ENCODE measurements at regions not wholly inside any gene's neighbourhood (a gene's known extent, or its start where the extent isn't known, plus 50 kb on each side); places are given as distances from the start of the nearest gene placed in this dataset.
"Not testable (repeated sequence)": the region's sequence is repeated elsewhere in the genome, so short reads cannot be mapped to it uniquely, and the experiment has no call there.

DNA sequence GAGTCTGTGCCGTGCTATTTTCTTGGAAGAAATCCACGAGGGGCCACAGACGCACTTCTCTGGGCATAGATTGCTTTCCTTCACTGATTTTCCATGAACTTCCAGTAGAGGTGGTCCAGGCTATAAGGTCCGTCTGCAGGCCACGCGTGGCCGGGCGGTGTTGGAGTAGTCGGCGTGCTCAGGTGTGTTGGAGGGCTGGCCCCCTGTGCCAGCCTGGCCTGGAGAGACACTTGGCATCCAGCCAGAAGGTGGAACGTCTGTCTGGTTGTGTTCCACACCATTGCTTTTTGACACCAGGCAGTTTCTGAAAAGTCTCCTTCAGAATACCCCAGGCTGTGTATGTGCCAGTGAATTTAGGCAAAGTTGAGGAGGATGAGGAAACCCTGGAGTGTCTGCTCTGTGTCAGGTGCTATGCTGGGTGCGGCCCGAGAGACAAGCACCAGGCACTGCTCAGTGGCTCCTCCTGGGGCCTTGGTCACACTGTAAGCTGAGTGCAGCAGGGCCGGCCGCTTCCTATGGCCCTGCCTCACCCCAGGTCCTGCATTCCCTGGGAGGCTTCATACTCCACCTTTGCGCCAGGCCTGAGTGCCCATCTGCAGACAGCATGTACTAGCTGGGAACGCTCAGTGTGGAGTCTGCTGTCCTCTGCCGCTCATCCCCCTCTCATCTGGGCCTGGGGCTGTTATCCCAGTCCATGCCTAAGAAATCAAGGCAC, 52.1 kb upstream of the TAMM41 start:
- in situ Hi-C loops (cut with HindIII; ENCODE audit: low pct_unique_long_range_greater_than_20kb, low sequenced_read_pairs) = no loop called here

GRCh38 chr3:11899389-11899788, 52.7 kb upstream of the TAMM41 start:
- in situ Hi-C loops (cut with HindIII; ENCODE audit: low pct_unique_long_range_greater_than_20kb, low sequenced_read_pairs); DNase-seq (ENCODE audit: low read depth, low spot score): not testable (repeated sequence)

More for the DNA sequence above, 52.1 kb upstream of the TAMM41 start:
- no peak for DNase-seq (ENCODE audit: low read depth, low spot score)

DNA sequence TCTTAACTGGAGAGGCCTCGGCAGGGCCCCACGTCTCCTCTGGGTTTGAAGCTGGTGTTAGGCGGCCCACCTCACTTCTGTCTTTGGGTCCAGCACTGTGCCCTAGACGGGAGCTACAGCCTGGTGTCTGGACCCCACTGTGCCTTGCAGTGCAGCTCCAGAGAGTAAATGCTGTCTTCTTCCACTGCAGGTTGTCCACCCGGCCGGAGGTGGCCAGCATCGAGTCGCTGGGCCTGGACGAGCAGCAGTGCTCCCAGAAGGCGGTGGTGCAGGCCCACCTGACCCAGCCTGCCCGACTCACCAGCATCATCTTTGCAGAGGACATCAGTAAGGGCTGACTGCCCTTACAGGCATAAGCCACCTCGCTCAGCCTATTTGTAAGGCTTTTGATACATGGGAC, 53.1 kb upstream of the TAMM41 start:
- DNase-seq (ENCODE audit: low read depth, low spot score) = no peak
- in situ Hi-C loops (cut with HindIII; ENCODE audit: low pct_unique_long_range_greater_than_20kb, low sequenced_read_pairs) = no loop called here

GRCh38 chr3:11900824-11901223, 54.1 kb upstream of the TAMM41 start:
- DNase-seq (ENCODE audit: low read depth, low spot score) = no peak
- in situ Hi-C loops (cut with HindIII; ENCODE audit: low pct_unique_long_range_greater_than_20kb, low sequenced_read_pairs) = no loop called here

DNA sequence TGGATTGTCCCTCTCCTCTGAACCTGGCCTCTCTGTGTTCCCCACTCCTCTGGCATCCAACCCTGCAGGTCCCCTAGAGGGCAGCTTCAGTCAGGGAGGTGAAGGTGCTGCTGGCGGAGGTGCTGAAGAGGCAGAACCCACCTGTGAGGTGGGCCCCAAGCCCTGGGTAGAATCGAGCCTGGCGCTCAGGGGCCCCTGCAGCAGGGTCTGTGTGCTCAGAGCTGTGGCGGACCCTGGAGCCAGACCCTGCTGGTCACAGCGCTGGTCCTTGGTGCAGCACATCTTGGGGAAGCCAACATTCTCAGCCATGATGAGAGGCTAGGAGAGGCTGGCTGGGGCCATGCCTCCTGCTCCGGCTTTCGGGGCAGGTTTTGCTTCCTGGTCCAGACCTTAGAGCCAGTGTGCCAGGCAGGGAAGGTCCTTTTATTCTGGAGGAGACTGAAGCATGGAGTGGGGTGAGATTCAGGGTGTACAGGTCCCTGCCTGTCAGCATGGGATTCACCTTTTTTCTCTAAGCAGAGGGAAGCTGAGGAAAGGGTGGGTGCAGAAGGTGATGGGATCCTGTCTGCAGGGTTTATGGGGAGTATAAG, 54.7 kb upstream of the TAMM41 start:
- in situ Hi-C loops (cut with HindIII; ENCODE audit: low pct_unique_long_range_greater_than_20kb, low sequenced_read_pairs) = no loop called here
- DNase-seq (ENCODE audit: low read depth, low spot score) = no peak

GRCh38 chr3:11903047-11903446, 56.4 kb upstream of the TAMM41 start:
- in situ Hi-C loops (cut with HindIII; ENCODE audit: low pct_unique_long_range_greater_than_20kb, low sequenced_read_pairs) = no loop called here
- no peak for DNase-seq (ENCODE audit: low read depth, low spot score)

- no peak for DNase-seq (ENCODE audit: low read depth, low spot score)
- in situ Hi-C loops (cut with HindIII; ENCODE audit: low pct_unique_long_range_greater_than_20kb, low sequenced_read_pairs) = no loop called here
These were observed 56.8 kb upstream of the TAMM41 start for GRCh38 chr3:11903447-11903846.

- no peak for DNase-seq (ENCODE audit: low read depth, low spot score)
- in situ Hi-C loops (cut with HindIII; ENCODE audit: low pct_unique_long_range_greater_than_20kb, low sequenced_read_pairs) = no loop called here
These were observed 57.5 kb upstream of the TAMM41 start for GRCh38 chr3:11904157-11904556.

GRCh38 chr3:11906407-11906806, 59.7 kb upstream of the TAMM41 start:
- in situ Hi-C loops (cut with HindIII; ENCODE audit: low pct_unique_long_range_greater_than_20kb, low sequenced_read_pairs) = no loop called here
- DNase-seq (ENCODE audit: low read depth, low spot score) = no peak

DNA sequence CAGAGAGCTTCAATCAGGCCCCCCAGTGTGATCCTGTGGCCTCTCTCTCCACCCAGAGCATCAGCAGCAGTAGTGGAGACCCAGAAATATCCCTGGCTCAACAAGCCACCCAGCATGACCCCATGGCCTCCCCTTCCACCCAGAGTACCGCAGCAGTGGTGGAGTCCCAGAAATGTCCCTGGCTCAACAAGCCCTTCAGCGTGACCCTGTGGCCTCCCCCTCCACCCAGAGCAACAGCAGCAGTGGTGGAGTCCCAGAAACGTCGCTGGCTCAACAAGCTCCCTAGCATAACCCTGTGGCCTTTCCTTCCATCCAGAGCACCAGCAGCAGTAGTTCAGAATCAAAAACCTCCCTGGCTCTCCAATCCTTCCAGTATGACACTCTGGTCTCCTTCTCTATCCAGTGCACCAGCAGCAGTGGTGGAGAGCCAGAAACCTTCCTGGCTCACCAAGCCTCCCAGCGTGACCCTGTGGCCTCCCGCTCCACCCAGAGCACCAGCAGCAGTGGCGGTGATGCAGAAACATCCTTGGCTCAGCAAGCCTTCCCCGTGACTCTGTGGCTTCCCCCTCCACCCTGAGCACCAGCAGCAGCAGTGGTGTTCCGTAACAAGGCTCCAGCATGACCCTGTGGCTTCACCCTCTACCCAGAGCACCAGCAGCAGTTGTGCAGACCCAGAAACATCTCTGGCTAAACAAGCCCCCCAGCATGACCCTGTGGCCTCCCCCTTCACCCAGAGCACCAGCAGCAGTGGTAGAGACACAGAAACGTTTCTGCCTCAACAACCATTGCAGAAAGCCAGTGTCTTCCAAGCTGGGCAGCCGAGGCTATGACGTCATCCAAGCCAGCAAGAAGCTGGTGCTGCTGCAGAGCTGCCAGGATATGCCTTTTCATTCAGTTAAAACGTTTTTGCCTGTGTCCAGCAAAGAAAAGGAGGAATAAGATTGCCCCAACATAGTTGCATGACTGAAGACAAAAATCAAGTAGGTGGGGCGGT, 61.3 kb upstream of the TAMM41 start:
- no peak for DNase-seq (ENCODE audit: low read depth, low spot score)
- in situ Hi-C loops (cut with HindIII; ENCODE audit: low pct_unique_long_range_greater_than_20kb, low sequenced_read_pairs) = no loop called here

DNA sequence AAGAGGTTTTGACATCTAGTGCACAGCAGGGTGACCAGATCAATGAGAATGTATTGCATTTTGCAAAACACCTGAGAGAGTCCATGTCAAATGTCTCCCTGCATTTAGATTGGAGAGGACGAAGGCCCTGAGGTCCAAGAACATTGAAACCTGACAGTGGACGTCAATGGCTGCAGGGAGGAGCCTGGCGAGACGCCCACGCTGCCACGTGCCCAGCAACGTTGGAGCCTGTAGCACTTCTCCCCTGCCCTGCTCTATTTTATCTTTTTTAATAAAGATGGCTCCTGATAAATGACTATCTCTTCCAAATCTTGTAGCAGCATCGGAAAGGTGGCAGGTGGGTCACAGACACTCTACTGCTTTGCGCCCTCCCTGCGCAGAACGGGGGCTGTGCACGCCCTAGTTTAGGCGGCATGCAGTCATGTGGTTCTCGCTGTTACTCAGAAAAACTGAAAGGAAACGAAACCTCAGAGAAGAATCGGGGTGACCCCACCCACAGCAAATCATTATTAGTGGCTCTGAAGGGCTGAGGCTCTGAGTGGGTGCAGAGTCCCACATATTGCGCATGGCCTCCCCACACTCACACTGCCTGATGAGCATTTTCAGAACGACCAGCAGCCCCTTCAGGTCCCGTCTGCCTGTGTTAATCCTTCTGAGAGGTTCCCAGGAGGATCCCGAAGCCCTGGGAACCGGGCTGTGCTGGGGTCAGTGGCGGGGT, 62.5 kb upstream of the TAMM41 start:
- in situ Hi-C loops (cut with HindIII; ENCODE audit: low pct_unique_long_range_greater_than_20kb, low sequenced_read_pairs) = no loop called here
- DNase-seq (ENCODE audit: low read depth, low spot score) = no peak

DNA sequence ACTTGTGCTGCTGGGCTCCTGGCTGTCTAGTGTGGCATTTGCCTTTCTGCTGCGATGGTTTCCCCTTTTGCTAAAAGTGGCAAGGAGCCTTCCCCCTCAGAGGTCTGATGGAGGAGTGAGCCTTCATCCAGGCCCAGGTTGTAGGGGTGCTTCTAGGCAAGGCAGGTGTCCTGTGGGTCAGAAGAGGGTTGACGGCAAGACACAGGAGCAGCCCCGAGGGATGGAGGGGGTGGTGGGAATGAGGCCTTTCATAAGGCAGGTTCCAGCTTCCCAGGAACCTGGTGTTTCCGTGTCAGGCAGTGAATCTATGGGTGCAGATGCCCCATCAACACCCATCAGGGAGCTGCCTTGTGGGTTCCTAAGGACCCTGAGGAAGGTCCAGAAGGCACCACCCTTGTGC, 63.0 kb upstream of the TAMM41 start:
- in situ Hi-C loops (cut with HindIII; ENCODE audit: low pct_unique_long_range_greater_than_20kb, low sequenced_read_pairs) = no loop called here
- no peak for DNase-seq (ENCODE audit: low read depth, low spot score)

GRCh38 chr3:11910216-11910930, 63.7 kb upstream of the TAMM41 start:
- in situ Hi-C loops (cut with HindIII; ENCODE audit: low pct_unique_long_range_greater_than_20kb, low sequenced_read_pairs); DNase-seq (ENCODE audit: low read depth, low spot score): not testable (repeated sequence)

GRCh38 chr3:11910971-11911531, 64.4 kb upstream of the TAMM41 start:
- DNase-seq (ENCODE audit: low read depth, low spot score) = no peak
- in situ Hi-C loops (cut with HindIII; ENCODE audit: low pct_unique_long_range_greater_than_20kb, low sequenced_read_pairs) = no loop called here

DNA sequence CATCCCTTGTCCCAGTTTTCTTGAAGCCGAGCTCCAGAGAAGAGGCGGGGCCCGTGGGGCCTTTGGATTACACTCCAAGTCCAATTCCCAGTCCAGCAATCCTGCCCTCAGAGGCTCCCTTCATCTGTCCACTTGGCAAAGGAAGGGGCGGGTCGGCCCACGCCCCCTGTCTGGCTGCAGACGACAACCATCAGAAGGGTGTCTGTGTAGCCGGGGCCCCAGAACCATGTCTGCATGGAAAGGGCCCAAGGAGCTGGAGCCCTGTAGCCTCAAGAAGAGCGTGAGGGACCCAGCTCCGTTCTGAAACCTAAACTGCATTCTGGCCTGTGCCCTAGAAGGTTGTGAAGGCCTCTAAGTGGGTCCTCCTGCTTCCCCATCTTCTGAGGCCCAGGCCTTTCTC, 65.2 kb upstream of the TAMM41 start:
- in situ Hi-C loops (cut with HindIII; ENCODE audit: low pct_unique_long_range_greater_than_20kb, low sequenced_read_pairs); DNase-seq (ENCODE audit: low read depth, low spot score): not testable (repeated sequence)

DNA sequence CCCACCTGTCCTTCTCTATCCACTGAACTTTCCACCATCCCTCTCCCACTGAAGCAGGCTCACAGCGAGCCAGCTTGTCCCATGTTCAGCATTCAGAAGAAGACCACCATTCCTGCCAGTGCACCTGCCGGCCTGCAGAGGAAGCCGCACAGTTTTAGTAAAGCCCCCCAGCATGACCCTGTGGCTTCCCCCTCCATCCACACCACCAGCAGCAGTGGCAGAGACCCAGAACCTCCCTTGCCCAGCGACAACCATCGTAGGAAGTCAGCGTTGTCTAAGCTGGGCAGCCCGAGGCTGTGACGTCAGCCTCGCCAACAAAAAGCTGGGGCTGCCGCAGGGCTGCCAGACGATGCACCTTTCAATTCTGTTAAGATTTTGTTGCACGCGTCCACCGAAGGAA, 66.6 kb upstream of the TAMM41 start:
- in situ Hi-C loops (cut with HindIII; ENCODE audit: low pct_unique_long_range_greater_than_20kb, low sequenced_read_pairs) = no loop called here
- no peak for DNase-seq (ENCODE audit: low read depth, low spot score)

DNA sequence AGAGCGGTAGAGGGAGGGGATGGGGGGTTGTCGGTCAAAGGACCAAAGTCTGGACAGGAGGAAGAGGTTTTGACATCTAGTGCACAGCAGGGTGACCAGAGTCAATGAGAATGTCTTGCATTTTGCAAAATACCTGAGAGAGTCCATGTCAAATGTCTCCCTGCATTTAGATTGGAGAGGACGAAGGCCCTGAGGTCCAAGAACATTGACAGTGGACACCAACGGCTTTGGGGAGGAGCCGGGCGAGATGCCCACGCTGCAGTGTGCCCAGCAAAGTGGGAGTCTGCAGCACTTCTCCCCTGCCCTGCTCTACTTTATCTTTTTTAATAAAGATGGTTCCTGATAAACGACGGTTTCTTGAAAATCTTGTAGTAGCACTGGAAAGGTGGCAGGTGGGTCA, 67.4 kb upstream of the TAMM41 start:
- in situ Hi-C loops (cut with HindIII; ENCODE audit: low pct_unique_long_range_greater_than_20kb, low sequenced_read_pairs) = no loop called here
- no peak for DNase-seq (ENCODE audit: low read depth, low spot score)

Data from SK-MEL-5 (cell line).